ENCODE measurements at regions not wholly inside any gene's neighbourhood (a gene's known extent, or its start where the extent isn't known, plus 50 kb on each side); places are given as distances from the start of the nearest gene placed in this dataset.

DNA sequence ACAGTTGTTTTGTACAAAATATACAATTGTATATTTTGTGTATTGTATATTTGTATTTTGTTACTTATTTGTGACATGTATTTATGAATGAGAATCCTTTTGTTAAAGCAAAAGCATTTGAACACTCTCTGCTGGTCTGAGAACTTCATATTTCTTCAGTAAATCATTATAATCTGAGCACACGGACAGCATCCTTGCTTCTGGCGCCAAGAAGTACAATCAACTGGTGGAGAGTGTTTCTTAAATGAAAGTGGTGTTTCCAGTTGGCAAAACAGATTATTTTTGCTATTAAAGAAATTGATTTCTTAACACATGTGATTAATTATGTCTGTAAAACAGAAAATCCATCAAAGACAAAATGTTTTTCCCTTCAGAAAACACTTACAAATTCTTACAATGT is 95.1 kb upstream of the COPS8 start:
- Histone ChIP-seq H3K4me1 (replicated peaks in 1 of 4; ENCODE audit: control insufficient read depth in 3 of 4, insufficient read depth in 4 of 4, low read length in 3 of 4) (peaks cover 0 to 11% (median 3%) of the 10 kb centered on the region in 4 experiments; a peak in 4 of 7 replicates), H3K9me3 (ENCODE audit: insufficient read depth in 2 of 2, low read depth in 1 of 2, low read length in 1 of 2) (no peaks in the 10 kb centered on the region), H2BK5ac (ENCODE audit: low read depth, low read length) (no peak overlapping the region), H3K4ac (replicated peaks; ENCODE audit: insufficient read length, low read depth, low read length) (no peak overlapping the region), H3K9ac (replicated peaks in 1 of 4; ENCODE audit: extremely low read depth in 1 of 4, low read depth in 3 of 4, low read length in 3 of 4) (no peak overlapping the region), H2AK5ac (ENCODE audit: low read depth, low read length) (no peak overlapping the region), H3K18ac (ENCODE audit: extremely low read depth, low read length) (no peak overlapping the region), H3K4me2 (ENCODE audit: insufficient read depth in 1 of 2, low read depth in 2 of 2, low read length in 2 of 2) (no peak overlapping the region), H3K27me3 (replicated peaks in 1 of 4; ENCODE audit: control insufficient read depth in 3 of 4, extremely low read depth in 1 of 4, insufficient read depth in 3 of 4, low read length in 3 of 4) (no peaks in the 10 kb centered on the region), H3K14ac (ENCODE audit: insufficient read length) (no peak overlapping the region), H4K20me1 (replicated peaks in 1 of 2; ENCODE audit: control insufficient read depth in 1 of 2, insufficient read depth in 2 of 2, low read length in 2 of 2) (no peaks in the 10 kb centered on the region), H3K23ac (ENCODE audit: insufficient read length) (no peak overlapping the region), H3K56ac (replicated peaks; ENCODE audit: insufficient read length, low read depth, low read length) (no peak overlapping the region), H2BK12ac (ENCODE audit: low read depth, low read length) (no peak overlapping the region), H2AFZ (ENCODE audit: low read length) (no peak overlapping the region), H4K8ac (ENCODE audit: extremely low read depth, insufficient read depth, low read length) (no peak overlapping the region), H4K91ac (replicated peaks; ENCODE audit: insufficient read length, low read length) (no peak overlapping the region), H3K27ac (ENCODE audit: low read depth, low read length) (no peak overlapping the region), H2BK120ac (replicated peaks; ENCODE audit: low read depth, low read length) (no peak overlapping the region), H3K23me2 (ENCODE audit: low read depth, low read length) (peaks cover 4% of the 10 kb centered on the region; the same call in 1 of the 2 replicates), H2BK15ac (ENCODE audit: low read length) (no peak overlapping the region), H3K36me3 (ENCODE audit: control insufficient read depth in 2 of 4, insufficient read depth in 4 of 4, low read length in 3 of 4) (no peaks in the 10 kb centered on the region), H3K4me3 (ENCODE audit: extremely low read depth in 1 of 4, insufficient read depth in 2 of 4, low read depth in 3 of 4, low read length in 4 of 4) (no peak overlapping the region), H3K79me1 (ENCODE audit: low read depth, low read length) (no peaks in the 10 kb centered on the region), H3K79me2 (ENCODE audit: control insufficient read depth in 1 of 2, insufficient read depth in 2 of 2, low read length in 2 of 2) (no peaks in the 10 kb centered on the region), H2BK20ac (ENCODE audit: low read length) (no peak overlapping the region), H4K5ac (ENCODE audit: insufficient read length, low read depth, low read length) (no peak overlapping the region)
- FAIRE-seq (no peak), DNase-seq (ENCODE audit: low read depth in 1 of 2, low spot score in 2 of 2) (no peak)
- ChIA-PET POLR2A (ENCODE audit: partially characterized antibody) (no interaction called here), CTCF (ENCODE audit: partially characterized antibody) (no interaction called here)
- 42% methylated on average over 2 of the region's 2 CpGs; no CpG with 5 or more reads in 1 of the 2 experiments for WGBS, 2 experiments (ENCODE audit: extremely low coverage in 1 of 2, insufficient coverage in 1 of 2, insufficient read length in 1 of 2, insufficient replicate concordance in 2 of 2, low coverage in 1 of 2, low lambda C conversion rate in 2 of 2, missing lambda C conversion rate in 1 of 2)
- no peak for TF ChIP-seq JUND (IDR thresholded peaks at IDR 0.05; ENCODE audit: low read length)
- TF ChIP-seq YY1 (IDR thresholded peaks at IDR 0.05; ENCODE audit: low read depth, low read length) = no peak
- TF ChIP-seq CHD1 (IDR thresholded peaks at IDR 0.05; ENCODE audit: low read depth, low read length) = no peak
- TF ChIP-seq RAD21 (IDR thresholded peaks at IDR 0.05 in 1 of 2, conservative IDR thresholded peaks at IDR 0.05 in 1 of 2; ENCODE audit: low read depth in 2 of 2, low read length in 2 of 2) = no peak
- no peak for TF ChIP-seq SIRT6 (IDR thresholded peaks at IDR 0.05; ENCODE audit: low read length)
- no peak for TF ChIP-seq TAF7 (optimal IDR thresholded peaks at IDR 0.05; ENCODE audit: borderline replicate concordance, low read depth, low read length)
- TF ChIP-seq CBX5 (IDR thresholded peaks at IDR 0.05; ENCODE audit: low read depth, low read length) = no peak
- TF ChIP-seq CBX8 (IDR thresholded peaks at IDR 0.05; ENCODE audit: borderline replicate concordance, low read depth, low read length) = no peak
- no peak for TF ChIP-seq EZH2 (IDR thresholded peaks at IDR 0.05; ENCODE audit: low read depth, low read length, severe bottlenecking)
- TF ChIP-seq GTF2F1 (IDR thresholded peaks at IDR 0.05; ENCODE audit: borderline replicate concordance, low read depth, low read length) = no peak
- no peak for TF ChIP-seq KDM4A (IDR thresholded peaks at IDR 0.05; ENCODE audit: low read depth, low read length, severe bottlenecking)

All from H1 (cell line).